Hepatocyte (in vitro differentiated cells): ENCODE measurements at regions not wholly inside any gene's neighbourhood (a gene's known extent, or its start where the extent isn't known, plus 50 kb on each side); places are given as distances from the start of the nearest gene placed in this dataset.

Experiments
- EZH2phosphoT487 ChIP-seq: fragments of 200-600 bp; sonication (generic); IDR thresholded peaks from one replicate; pipeline ENCODE4 v1.6.1; 2018; ENCODE audit warnings: antibody characterized with exemption, mild to moderate bottlenecking, low read depth, moderate library complexity; ENCODE audit not compliant: unreplicated experiment, severe bottlenecking
- TF ChIP-seq, protein P1 (sequence below): fragments of 200-600 bp; sonication (generic); IDR thresholded peaks from 2 replicates; pipeline ENCODE4 v1.5.1; 2016; ENCODE audit warnings: antibody characterized with exemption, mild to moderate bottlenecking; ENCODE audit not compliant: poor library complexity

DNA sequence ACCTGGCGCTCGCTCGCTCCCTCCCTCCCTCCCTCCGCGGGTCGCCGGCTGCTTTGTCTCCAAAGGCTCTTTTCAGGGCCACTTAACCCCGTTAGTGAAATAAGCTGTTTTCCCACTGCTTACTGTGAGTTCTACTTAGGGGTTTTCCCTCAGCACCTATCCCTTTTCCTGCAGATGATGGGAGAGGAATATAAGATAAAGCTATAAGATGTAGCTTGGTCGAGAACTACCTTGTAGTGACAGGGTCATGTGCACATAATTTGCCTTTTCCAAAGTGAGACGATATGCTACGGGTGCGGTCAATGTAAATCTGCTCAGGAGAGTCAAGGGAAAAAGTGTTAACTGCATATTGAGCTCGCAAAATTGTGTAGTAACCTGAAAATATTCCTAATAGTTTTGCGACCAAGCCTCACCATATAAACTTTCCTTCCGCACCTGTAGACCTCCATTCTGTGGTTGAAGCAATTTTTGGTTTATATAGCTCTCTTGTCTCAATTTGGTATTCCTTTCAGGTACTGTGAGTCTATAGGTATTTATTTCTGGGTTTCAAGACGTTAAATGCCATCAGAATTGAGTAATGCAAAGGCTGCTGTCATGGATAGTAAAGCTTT lies 55.8 kb upstream of the BOLA1 start:
- TF ChIP-seq, protein P1, sequence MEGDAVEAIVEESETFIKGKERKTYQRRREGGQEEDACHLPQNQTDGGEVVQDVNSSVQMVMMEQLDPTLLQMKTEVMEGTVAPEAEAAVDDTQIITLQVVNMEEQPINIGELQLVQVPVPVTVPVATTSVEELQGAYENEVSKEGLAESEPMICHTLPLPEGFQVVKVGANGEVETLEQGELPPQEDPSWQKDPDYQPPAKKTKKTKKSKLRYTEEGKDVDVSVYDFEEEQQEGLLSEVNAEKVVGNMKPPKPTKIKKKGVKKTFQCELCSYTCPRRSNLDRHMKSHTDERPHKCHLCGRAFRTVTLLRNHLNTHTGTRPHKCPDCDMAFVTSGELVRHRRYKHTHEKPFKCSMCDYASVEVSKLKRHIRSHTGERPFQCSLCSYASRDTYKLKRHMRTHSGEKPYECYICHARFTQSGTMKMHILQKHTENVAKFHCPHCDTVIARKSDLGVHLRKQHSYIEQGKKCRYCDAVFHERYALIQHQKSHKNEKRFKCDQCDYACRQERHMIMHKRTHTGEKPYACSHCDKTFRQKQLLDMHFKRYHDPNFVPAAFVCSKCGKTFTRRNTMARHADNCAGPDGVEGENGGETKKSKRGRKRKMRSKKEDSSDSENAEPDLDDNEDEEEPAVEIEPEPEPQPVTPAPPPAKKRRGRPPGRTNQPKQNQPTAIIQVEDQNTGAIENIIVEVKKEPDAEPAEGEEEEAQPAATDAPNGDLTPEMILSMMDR, result no peak
- no peak for TF ChIP-seq EZH2phosphoT487
